Small intestine (tissue), 7 donors: ENCODE measurements at regions not wholly inside any gene's neighbourhood (a gene's known extent, or its start where the extent isn't known, plus 50 kb on each side); places are given as distances from the start of the nearest gene placed in this dataset.

Source experiments
- DNase-seq, 2 donors: peaks; one replicate each; pipeline versions ENCODE4 v3.0.0 to v3.0.0-alpha.2; 2013
- FAIRE-seq: peaks from 2 replicates; lab custom pipeline; 2012; peaks lifted over from hg19 to GRCh38; lab: Jason Lieb, UNC
- H3K27ac ChIP-seq, 3 donors: one replicate each; pipeline ENCODE4 v1.5.1; 2013; ENCODE audit warnings: low read length in 2 of 3, mild to moderate bottlenecking in 2 of 3, control low read depth in 1 of 3, inconsistent platforms in 1 of 3, low read depth in 1 of 3, moderate library complexity in 1 of 3
- H3K27me3 ChIP-seq, 3 donors: one replicate each; pipeline ENCODE4 v1.6.1; 2013; ENCODE audit warnings: low read length in 3 of 3, inconsistent platforms in 1 of 3; ENCODE audit not compliant: control insufficient read depth in 3 of 3, insufficient read depth in 3 of 3
- H3K36me3 ChIP-seq, 3 donors: one replicate each; pipeline ENCODE4 v1.6.1; 2013; ENCODE audit warnings: low read length in 3 of 3, inconsistent platforms in 1 of 3, low read depth in 1 of 3, mild to moderate bottlenecking in 1 of 3, moderate library complexity in 1 of 3; ENCODE audit not compliant: control insufficient read depth in 3 of 3, insufficient read depth in 2 of 3
- H3K4me1 ChIP-seq, 3 donors: one replicate each; pipeline ENCODE4 v1.6.1; 2013; ENCODE audit warnings: low read length in 2 of 3, inconsistent platforms in 1 of 3, low read depth in 1 of 3, mild to moderate bottlenecking in 1 of 3, moderate library complexity in 1 of 3; ENCODE audit not compliant: control insufficient read depth in 3 of 3, insufficient read depth in 2 of 3
- H3K4me3 ChIP-seq, 3 donors: one replicate each; pipeline ENCODE4 v1.5.1; 2013; ENCODE audit warnings: low read length in 3 of 3, control low read depth in 1 of 3, inconsistent platforms in 1 of 3, low read depth in 1 of 3, mild to moderate bottlenecking in 1 of 3, moderate library complexity in 1 of 3
- H3K9me3 ChIP-seq, 2 donors: one replicate each; pipeline ENCODE4 v1.6.1; 2013; ENCODE audit warnings: low read depth in 1 of 2, low read length in 1 of 2; ENCODE audit not compliant: control insufficient read depth in 2 of 2, insufficient read depth in 1 of 2
- WGBS, 3 donors: extraction: QIAGEN DNeasy Blood & Tissue Kit; methylation state at CpG; one replicate each; pipeline ENCODE4 v1.1.7; 2013; 5-methylcytosine and 5-hydroxymethylcytosine counted together
- donor health status: healthy with polysubstance abuse.
- donor health status: control.
- donor health status: control.
- donor health status: Bipolar disorder and iron deficiency.
- donor health status: healthy.

DNA sequence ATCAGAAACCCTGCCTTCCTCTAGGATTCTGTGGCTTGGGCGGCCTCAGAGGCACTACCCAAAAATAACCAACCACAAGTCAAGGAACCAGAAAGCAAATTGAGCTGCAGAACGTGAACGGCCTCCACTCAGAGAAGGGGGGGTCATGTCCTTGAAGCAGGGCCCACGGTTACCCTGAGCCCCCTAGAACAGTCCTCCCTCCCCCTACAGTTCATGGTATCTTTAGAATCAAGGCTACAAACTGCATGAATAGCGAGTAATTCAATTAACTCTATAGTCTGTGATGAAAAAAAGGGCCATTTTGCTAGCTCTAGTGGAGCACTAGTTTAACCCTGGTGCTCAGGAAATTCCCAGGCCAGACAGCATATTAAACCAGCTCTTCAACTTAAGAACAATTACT is 79.0 kb upstream of the ZNF507 start:
- no peak overlapping the region for H3K27ac ChIP-seq
- no peaks in the 10 kb centered on the region for H3K9me3 ChIP-seq
- 36 to 41% (median 37%) methylated on average over 5 of the region's 5 CpGs for WGBS, 3 donors
- no peak overlapping the region for H3K4me3 ChIP-seq
- no peaks in the 10 kb centered on the region for H3K4me1 ChIP-seq
- FAIRE-seq (no peak), DNase-seq (no peak)
- no peaks in the 10 kb centered on the region for H3K27me3 ChIP-seq
- H3K36me3 ChIP-seq = no peaks in the 10 kb centered on the region

DNA sequence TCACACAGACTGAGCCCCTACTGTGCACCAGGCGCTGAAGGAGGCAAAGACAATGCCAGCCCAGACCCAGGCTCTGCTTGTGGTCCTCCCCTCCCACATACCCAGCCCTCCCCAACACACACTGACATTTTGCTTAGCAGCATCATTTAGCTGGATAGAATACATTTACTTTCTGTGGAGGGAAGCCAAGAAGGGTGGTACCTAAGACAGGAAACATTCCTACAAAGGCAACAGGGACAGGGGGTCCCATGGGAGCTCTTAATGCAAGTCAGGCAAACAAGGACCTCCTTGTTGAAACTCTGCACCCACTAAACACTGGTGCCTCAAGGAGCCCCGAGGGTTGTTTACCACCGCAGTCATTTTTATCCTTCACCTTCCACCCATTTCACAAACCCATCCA is 77.0 kb upstream of the ZNF507 start:
- no peak overlapping the region for H3K27ac ChIP-seq
- 83 to 90% (median 84%) methylated on average over 3 of the region's 3 CpGs for WGBS, 3 donors
- H3K4me1 ChIP-seq = no peaks in the 10 kb centered on the region
- DNase-seq (no peak), FAIRE-seq (no peak)
- no peaks in the 10 kb centered on the region for H3K9me3 ChIP-seq
- no peak overlapping the region for H3K4me3 ChIP-seq
- H3K36me3 ChIP-seq = no peaks in the 10 kb centered on the region
- H3K27me3 ChIP-seq = no peaks in the 10 kb centered on the region

DNA sequence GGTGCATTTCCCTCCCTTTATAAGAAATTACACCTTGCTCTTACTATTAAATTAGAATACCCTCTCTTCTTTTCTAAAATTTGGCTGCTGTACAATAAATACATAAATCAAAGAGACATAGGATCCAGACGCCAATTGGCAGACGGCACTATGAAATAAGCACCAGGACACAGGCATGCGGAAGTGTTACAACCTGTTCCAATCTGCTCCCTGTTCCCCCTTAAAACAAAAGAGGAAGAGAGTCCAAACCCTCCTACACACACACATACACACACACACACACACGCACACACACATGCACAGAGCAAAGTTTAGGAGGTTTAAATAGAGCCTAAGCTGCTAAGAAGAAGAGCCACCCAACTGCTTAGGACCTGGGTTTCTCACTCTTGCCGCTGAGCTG is 75.6 kb upstream of the ZNF507 start:
- Histone ChIP-seq H3K27me3 (no peaks in the 10 kb centered on the region), H3K36me3 (no peaks in the 10 kb centered on the region), H3K4me1 (no peaks in the 10 kb centered on the region), H3K4me3 (no peak overlapping the region), H3K9me3 (peaks cover 0 to 5% of the 10 kb centered on the region in 2 donors), H3K27ac (no peak overlapping the region)
- 64 to 74% (median 67%) methylated on average over 5 of the region's 5 CpGs for WGBS, 3 donors
- no peak for FAIRE-seq
- DNase-seq = no peak

DNA sequence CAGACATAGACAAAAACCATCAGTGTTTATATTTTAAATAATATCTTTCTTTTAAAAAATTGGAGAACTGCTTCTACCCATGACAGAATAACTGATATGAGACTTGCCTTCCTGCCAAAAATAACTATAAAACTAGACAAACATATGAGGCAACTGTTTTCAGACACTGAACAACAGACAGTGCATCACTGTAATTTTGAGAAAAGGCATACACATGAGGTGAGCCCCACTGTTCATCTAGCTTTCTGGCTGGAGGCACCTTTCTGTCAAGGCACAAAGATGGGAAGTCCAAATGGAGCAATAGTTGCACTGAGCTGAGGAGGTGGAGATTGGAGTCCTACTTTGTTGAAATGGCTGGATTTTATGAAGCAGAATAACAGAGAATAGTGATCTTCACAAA is 71.9 kb upstream of the ZNF507 start:
- Histone ChIP-seq H3K27me3 (no peaks in the 10 kb centered on the region), H3K4me3 (no peak overlapping the region), H3K27ac (no peak overlapping the region), H3K9me3 (peaks cover 0 to 5% of the 10 kb centered on the region in 2 donors), H3K36me3 (no peaks in the 10 kb centered on the region), H3K4me1 (no peaks in the 10 kb centered on the region)
- no peak for DNase-seq
- FAIRE-seq = no peak

DNA sequence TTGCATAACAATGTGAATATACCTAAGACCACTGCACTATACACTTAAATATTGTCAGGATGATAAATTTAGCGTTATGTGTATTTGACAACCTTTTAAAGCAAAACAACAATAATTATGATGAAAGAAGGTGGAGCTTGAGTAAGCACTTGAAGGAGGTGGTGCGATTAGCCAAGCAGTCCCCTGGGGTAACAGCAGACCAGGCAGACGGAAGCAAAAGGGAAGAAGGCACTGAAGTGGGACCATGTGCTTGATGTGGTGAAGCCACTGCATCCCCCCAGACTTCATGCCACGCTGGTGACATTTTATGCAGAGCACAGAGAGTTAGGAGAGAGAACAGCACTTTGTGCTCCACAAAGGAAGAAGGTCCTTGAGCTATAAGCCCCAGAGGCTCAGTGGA is 58.3 kb upstream of the ZNF507 start:
- 42 to 66% (median 60%) methylated on average over 4 of the region's 4 CpGs for WGBS, 3 donors
- no peak for DNase-seq
- no peaks in the 10 kb centered on the region for H3K27me3 ChIP-seq

DNA sequence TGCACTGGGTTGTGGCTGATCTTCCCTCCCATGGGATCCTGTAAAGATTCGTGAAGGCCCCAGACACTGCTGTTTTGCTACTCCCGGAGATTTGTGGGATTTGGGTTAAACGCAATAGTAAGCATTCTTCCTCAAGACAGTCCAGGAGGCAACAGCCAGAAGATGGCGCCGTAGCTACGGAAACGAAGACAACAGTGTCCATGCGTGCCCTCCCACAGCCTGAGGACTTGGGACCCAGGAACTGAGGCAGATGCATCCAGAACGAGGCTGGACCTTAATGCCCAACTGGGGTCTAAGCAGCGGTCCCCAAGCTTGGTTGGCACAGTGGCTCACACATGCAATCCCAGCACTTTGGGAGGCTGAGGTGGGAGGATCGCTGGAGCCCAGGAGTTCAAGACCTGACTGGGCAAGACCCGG is 57.6 kb upstream of the ZNF507 start:
- DNase-seq (peak; percentile 68 to 76), FAIRE-seq (no peak)
- Histone ChIP-seq H3K4me3 (no peak overlapping the region), H3K4me1 (no peaks in the 10 kb centered on the region), H3K36me3 (no peaks in the 10 kb centered on the region), H3K27me3 (no peaks in the 10 kb centered on the region), H3K27ac (no peak overlapping the region), H3K9me3 (no peaks in the 10 kb centered on the region)
- 19 to 22% (median 21%) methylated on average over 12 of the region's 12 CpGs for WGBS, 3 donors

More for the DNA sequence above, 58.3 kb upstream of the ZNF507 start:
- Histone ChIP-seq H3K4me1 (no peaks in the 10 kb centered on the region), H3K27ac (no peak overlapping the region), H3K36me3 (no peaks in the 10 kb centered on the region), H3K4me3 (no peak overlapping the region), H3K9me3 (no peaks in the 10 kb centered on the region)
- no peak for FAIRE-seq

DNA sequence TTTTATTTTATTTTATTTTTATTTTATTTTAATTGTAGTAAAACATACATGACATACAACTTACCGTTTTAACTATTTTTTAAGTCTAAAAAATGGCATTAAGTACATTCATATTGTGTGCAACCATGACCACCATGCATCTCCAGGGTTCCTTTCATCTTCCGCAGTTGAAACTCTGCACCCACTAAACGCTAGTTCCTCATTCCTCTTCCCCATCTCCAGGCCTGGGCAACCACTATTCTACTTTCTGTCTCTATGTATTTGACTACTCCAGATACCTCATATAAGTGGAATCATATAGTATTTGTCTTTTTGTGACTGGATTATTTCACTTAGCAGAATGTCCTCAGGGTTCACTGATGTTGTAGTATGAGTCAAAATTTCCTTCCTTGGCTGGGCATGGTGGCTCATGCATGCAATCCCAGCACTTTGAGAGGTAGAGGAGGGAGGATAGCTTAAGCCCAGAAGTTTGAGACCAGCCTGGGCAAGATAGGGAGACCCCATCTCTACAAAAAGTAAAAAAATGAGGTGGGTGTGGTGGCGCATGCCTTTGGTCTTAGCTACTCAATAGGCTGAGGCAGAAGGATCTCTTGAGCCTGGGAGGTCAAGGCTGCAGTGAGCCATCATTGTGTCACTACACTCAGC is 55.7 kb upstream of the ZNF507 start:
- Histone ChIP-seq H3K4me3 (no peak overlapping the region), H3K27ac (no peak overlapping the region), H3K4me1 (no peaks in the 10 kb centered on the region), H3K27me3 (no peaks in the 10 kb centered on the region), H3K9me3 (no peaks in the 10 kb centered on the region), H3K36me3 (no peaks in the 10 kb centered on the region)
- DNase-seq (no peak), FAIRE-seq (no peak)
- WGBS, 3 donors = 76 to 85% (median 82%) methylated on average over 4 of the region's 4 CpGs

DNA sequence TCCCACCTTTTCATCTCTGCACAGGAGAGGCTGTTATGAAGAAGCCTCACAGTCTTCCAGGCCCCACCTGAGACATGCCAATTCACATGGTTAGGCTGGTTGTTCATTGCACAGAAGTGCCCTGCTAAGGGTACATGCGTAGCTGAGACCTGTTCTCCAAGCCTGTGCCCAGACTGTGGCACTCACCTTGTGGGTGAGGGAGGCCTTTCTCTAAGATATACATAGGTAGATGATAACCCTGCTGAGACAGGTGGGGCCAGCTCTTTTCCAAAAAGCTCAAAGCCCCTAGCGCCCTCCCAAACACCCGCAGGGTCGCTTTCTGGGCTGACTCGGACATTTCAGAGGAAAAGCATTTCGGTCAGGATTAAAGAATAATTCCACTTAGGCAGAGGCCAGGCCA is 53.5 kb upstream of the ZNF507 start:
- Histone ChIP-seq H3K27me3 (no peaks in the 10 kb centered on the region), H3K27ac (no peak overlapping the region), H3K36me3 (no peaks in the 10 kb centered on the region), H3K9me3 (no peaks in the 10 kb centered on the region), H3K4me1 (no peaks in the 10 kb centered on the region), H3K4me3 (no peak overlapping the region)
- WGBS, 3 donors = 93% methylated on average over 6 of the region's 6 CpGs
- DNase-seq (no peak), FAIRE-seq (no peak)

DNA sequence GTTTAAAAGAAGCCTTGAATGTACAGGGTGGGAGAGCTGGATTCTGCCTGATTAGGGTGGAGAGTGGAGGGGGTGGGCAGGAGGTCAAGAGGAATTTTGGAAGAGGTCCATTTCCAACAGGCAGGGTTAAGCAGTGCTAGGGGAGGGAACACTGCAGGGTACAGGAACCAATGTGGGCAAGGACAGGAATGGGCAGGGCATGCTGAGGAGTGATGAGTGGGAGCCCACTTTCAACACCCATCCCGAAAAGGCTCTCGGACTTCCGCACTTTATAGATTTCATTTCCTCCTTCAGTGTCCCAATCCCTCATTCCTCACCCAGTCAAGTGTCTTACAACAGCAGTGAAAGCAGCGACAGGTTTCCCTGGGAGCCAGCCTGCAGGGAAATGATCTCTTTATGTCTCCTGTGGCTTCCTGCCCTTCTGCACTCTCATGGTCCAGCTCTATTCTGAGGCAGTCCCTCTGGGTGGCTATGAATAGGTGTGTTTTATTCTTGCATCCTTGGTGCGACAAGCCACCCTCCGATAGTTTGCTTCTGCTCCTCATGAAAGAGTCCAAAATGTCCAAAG is 50.5 kb upstream of the ZNF507 start:
- Histone ChIP-seq H3K4me3 (no peak overlapping the region), H3K27ac (no peak overlapping the region), H3K4me1 (no peaks in the 10 kb centered on the region), H3K9me3 (no peaks in the 10 kb centered on the region), H3K27me3 (no peaks in the 10 kb centered on the region), H3K36me3 (no peaks in the 10 kb centered on the region)
- WGBS, 3 donors = 87 to 99% (median 92%) methylated on average over 6 of the region's 6 CpGs
- no peak for FAIRE-seq
- DNase-seq = no peak
